ENCODE measurements at regions not wholly inside any gene's neighbourhood (a gene's known extent, or its start where the extent isn't known, plus 50 kb on each side); places are given as distances from the start of the nearest gene placed in this dataset.
A peak's percentile ranks its signal among the peaks of the same experiment; 100 is the strongest.

DNA sequence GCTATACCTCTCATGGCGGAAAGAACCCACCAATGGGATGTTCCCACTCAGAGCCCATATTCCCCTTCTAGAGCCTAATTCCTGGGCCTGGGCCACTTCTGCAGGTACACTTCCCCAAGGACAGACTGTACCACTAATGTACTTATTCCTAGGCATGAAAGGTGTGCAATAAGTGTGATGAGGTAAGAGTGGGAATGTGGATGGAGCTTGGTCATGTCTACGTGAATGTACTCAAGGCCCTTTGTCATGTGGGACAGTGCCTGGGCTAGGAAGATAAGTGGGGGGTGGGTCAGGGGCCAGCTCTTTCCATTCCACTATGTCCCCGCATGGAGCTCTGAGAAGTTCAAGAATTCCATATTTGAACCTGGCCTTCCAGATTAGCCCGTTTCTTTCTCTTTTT lies 63.4 kb upstream of the FUT8 start:
- DNase-seq (ENCODE audit: low read depth in 1 of 2, low spot score in 1 of 2) = no peak

DNA sequence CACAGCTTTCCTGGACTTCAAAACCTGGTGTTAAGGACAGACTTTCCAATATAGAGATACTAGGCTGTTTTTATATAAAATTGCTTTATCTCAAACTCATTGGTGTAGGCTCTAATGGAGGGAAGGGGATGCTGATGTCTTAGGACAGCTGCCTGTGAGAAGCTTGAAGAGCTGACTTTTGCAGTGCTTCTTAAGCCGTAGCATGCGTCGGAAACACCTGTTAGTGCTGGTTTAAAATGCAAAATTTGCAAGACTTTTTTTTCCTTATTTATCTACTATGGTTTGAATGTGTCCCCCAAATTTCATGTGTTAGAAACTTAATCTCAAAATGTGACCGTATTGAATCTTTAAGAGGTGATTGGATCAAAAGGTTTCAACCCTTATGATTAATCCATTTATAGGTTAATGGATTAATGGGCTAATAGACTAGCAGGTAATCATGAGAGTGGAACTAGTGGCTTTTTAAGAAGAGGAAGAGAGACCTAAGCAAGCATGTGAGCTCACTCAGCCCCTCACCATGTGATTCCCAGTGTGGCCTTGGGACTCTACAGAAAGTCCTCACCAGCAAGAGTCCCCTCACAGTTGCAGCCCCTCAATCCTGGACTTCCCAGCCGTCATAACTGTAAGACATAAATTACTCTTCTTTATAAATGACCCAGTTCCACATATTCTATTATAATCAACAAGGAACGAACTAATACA lies 60.9 kb upstream of the FUT8 start:
- DNase-seq (ENCODE audit: low read depth in 1 of 2, low spot score in 1 of 2) = no peak

DNA sequence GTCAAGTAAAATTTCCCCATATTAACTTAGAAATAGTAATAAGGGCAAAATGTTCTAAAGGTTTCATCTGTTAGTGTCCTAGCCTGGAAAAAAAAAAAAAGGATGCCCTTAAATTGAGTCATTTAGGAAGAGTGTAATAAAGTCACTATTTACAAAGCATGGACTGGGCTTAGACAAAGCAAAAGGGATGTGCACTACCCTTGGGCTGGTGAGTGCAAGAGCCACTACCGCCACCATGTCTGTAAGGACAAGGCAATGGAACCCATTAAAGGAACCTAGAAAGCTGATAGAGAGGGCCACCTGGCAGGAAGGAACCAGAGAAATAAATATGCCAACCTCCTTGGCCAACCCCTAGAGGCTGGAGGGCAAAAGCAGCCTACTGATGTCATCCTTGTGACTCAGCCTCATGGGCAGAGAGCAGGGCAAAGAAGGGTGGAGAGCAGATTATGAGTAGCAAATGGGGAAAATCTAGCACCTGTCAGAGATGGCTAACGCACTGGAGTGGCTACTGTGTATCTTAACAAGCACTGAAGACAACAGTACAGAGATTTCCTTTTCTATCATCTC lies 59.5 kb upstream of the FUT8 start:
- no peak for DNase-seq (ENCODE audit: low read depth in 1 of 2, low spot score in 1 of 2)

DNA sequence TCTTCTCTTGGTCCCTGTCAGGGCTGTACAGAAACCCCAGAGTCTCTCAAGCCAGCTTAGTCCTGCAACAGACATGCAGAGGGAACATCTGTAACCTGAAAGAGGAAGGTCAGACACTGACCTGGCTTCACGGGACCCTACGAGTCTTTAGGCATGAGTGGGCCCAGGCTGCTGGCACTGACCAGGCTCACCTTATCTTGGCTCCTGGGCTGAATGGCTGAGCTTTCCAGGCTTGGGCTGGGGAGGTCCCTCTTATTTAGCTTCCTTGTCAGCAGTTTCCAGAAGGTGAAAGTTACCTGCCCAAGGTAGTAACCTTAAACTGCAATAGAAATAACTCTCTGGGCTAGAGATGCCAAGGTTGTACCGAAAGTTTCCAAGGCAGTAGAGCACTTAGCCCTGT lies 58.4 kb upstream of the FUT8 start:
- no peak for DNase-seq (ENCODE audit: low read depth in 1 of 2, low spot score in 1 of 2)

DNA sequence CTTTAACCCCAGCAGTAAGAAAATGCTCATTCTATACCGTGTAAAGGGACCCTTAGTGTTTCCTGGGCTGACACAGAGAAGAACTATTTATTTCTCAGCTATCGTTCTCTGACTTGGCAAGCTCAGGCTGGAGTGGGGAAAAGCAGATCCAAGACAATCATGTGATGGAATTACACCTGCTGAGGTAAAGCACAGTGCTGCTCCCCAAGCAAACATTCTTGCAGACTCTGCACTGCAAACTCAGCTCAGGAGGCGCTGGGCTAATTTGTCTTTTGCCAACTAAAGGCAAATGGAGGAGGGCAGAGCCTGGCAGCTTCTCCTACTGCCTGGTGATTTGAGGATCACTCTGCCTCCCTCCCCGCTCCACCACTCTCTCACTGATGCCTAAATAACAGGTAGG lies 57.8 kb upstream of the FUT8 start:
- DNase-seq (ENCODE audit: low read depth in 1 of 2, low spot score in 1 of 2) = no peak

DNA sequence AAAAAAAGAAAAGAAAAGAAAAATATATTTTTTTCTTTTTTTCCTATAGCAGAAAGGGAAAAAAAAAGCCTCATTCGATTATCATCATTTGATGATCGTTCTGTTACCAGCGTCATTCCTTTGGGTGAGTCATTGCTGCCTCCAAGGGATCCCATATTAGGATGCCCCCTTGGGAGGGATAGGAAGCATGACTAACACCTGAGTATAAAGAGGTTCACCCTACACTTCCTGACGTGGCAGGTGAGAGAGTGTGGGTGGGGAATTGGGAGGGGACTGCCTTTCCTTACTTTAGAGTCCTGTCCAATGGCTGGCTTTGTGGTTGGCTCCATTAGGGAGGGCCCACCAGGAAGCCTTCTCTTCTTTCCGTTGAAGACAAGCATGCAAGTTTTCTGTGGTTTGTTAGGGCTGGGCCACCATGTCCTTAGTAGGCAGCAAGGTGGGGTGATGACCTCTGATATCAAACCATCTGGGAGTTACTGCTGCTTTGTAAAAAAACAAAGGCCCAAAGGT lies 56.1 kb upstream of the FUT8 start:
- peak in 1 of 2 donors; percentile 7 for DNase-seq (ENCODE audit: low read depth in 1 of 2, low spot score in 1 of 2)

DNA sequence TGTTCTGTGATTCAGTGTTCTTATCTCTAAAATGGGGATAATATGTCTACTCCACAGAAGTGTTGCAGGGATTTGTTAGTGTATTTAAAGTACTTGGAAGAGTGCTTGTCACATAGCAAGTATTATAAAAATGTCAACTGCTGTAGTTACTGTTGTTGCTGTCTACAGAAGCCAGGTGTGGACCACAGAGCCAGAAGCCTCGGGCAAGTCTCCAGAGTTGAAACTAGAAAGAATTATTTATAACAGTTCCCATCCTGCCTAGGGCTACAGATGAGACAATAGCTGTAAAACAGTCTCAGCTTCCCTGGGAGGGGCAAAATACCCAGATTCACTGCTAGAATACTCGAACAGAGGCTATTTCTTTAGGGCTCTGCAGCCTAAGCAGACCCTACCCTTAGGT lies 55.4 kb upstream of the FUT8 start:
- no peak for DNase-seq (ENCODE audit: low read depth in 1 of 2, low spot score in 1 of 2)

DNA sequence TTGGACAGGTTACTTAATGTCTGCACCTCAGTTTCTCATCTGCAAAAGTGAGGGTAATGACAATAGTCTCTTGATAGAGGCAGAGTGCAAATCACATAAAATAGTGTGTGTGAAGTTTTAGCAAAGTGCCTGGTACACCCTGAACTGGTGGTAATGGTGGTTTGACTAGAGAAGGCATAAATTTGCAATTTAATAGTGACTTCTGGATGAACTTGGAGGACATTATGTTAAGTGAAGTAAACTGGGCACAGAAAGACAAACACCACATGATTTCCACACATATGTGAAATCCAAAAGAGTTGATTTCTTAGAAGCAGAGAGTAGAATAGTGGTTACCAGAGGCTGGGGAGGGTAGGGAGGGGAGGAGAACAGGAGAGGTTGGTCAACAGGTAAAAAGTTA lies 54.8 kb upstream of the FUT8 start:
- no peak for DNase-seq (ENCODE audit: low read depth in 1 of 2, low spot score in 1 of 2)

DNA sequence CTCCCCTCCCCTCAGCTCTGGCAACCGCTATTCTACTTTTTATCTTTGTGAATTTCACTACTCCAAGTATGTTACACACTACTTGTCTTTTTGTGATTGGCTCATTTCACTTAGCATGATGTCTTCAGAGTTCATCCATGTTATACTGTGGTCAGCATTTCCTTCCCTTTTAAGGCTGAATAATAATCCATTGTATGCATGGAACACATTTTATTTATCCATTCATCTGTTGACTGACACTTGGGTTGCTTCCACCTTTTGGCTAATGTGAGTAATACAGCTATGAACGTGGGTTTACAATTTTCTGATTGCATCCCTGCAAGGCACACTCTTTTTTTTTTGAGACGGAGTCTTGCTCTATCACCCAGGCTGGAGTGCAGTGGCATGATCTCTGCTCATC lies 53.0 kb upstream of the FUT8 start:
- no peak for DNase-seq (ENCODE audit: low read depth in 1 of 2, low spot score in 1 of 2)

DNA sequence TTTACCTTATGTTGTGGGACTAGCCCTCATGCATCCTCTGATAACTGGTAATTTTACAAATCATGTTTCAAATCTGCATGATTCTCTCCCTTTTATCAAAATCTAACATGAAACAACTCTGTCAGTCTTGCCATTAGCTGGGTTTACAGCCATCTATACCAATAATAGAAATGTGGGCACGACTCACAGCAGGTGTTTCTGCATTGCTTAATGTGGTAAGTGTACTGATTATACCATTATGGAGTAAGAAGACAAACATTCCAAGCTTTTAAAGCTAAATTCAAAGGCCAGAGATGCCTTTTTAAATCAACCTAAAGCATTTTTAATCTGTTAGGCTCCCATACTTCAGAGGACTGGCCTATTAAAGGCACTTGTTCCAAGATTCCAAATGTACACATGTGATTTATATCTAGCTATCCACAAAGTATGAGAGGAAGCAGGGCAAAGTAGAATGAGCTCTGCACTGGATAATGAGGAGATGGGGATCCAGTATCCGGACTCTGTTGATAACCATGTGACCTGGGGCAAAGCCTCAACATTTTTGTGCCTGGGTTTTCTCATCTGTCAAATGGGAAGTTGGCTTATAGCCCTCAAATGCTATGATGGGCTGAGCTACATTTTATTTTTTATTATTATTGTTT lies 52.3 kb upstream of the FUT8 start:
- DNase-seq (ENCODE audit: low read depth in 1 of 2, low spot score in 1 of 2) = no peak

DNA sequence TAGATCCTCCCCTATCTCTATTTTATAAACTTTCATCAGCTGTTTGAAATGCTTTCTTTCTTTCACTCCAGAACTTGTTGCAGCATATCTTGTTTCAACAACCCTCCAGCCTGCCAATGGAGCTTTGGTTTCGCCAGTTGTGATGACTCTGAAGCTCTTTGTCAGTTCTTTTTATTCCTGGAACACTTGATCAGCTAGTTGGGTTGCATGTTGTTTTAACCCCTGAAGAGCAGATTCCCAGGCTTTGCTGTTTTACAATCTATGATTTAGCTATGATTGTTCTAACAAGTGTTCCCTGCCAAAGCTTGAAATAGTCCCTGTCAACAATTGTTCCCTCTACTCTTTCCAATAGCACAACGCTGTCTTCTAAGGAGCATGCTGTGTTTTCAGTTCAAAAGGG lies 50.6 kb upstream of the FUT8 start:
- DNase-seq (ENCODE audit: low read depth in 1 of 2, low spot score in 1 of 2) = no peak

All from activated CD4-positive, alpha-beta T cell treated with anti-CD3 and anti-CD28 coated beads, Interleukin-2, amount 50 U/mL, for 24 hours (primary cell).